Amygdala (tissue), 56 donors: ENCODE measurements at regions not wholly inside any gene's neighbourhood (a gene's known extent, or its start where the extent isn't known, plus 50 kb on each side); places are given as distances from the start of the nearest gene placed in this dataset.
"Not testable (repeated sequence)": the region's sequence is repeated elsewhere in the genome, so short reads cannot be mapped to it uniquely, and the experiment has no call there.

Experiments
- DNase-seq, 56 donors: peaks; one replicate each; lab custom pipeline; 2025; lab: John Stamatoyannopoulos, UW

- DNase-seq, result no peak
Measured at GRCh38 chr7:81393018-81393417, 376.8 kb downstream of the HGF start.

GRCh38 chr7:81385370-81385769 lies 384.5 kb downstream of the HGF start:
- no peak for DNase-seq

- no peak for DNase-seq
Measured at GRCh38 chr7:81383846-81384245, 386.0 kb downstream of the HGF start.

- not testable (repeated sequence) for DNase-seq
Measured at GRCh38 chr7:81374641-81375040, 395.2 kb downstream of the HGF start.

GRCh38 chr7:81370822-81371221 lies 399.0 kb downstream of the HGF start:
- DNase-seq, result no peak

- no peak for DNase-seq
Measured at GRCh38 chr7:81367326-81367931, 402.4 kb downstream of the HGF start.

- DNase-seq, result no peak
Measured at GRCh38 chr7:81366546-81366945, 403.3 kb downstream of the HGF start.

GRCh38 chr7:81361769-81362312 lies 408.0 kb downstream of the HGF start:
- no peak for DNase-seq

GRCh38 chr7:81355911-81356310 lies 413.9 kb downstream of the HGF start:
- no peak for DNase-seq

GRCh38 chr7:81349044-81349443 lies 420.8 kb downstream of the HGF start:
- DNase-seq, result no peak

GRCh38 chr7:81339946-81340345 lies 421.1 kb upstream of the SEMA3C start:
- no peak for DNase-seq

- DNase-seq, result no peak
Measured at GRCh38 chr7:81333536-81333935, 414.7 kb upstream of the SEMA3C start.

- DNase-seq, result no peak
Measured at GRCh38 chr7:81333004-81333403, 414.2 kb upstream of the SEMA3C start.

- DNase-seq, result no peak
Measured at GRCh38 chr7:81331061-81332018, 412.5 kb upstream of the SEMA3C start.

- no peak for DNase-seq
Measured at GRCh38 chr7:81330108-81330507, 411.3 kb upstream of the SEMA3C start.

GRCh38 chr7:81327468-81328266 lies 408.8 kb upstream of the SEMA3C start:
- no peak for DNase-seq

- no peak for DNase-seq
Measured at GRCh38 chr7:81321949-81322348, 403.1 kb upstream of the SEMA3C start.

- DNase-seq, result no peak
Measured at GRCh38 chr7:81317741-81318140, 398.9 kb upstream of the SEMA3C start.

- DNase-seq, result no peak
Measured at GRCh38 chr7:81308643-81309322, 389.9 kb upstream of the SEMA3C start.

GRCh38 chr7:81301815-81302214 lies 383.0 kb upstream of the SEMA3C start:
- DNase-seq, result no peak
